ENCODE measurements at regions not wholly inside any gene's neighbourhood (a gene's known extent, or its start where the extent isn't known, plus 50 kb on each side); places are given as distances from the start of the nearest gene placed in this dataset.

DNA sequence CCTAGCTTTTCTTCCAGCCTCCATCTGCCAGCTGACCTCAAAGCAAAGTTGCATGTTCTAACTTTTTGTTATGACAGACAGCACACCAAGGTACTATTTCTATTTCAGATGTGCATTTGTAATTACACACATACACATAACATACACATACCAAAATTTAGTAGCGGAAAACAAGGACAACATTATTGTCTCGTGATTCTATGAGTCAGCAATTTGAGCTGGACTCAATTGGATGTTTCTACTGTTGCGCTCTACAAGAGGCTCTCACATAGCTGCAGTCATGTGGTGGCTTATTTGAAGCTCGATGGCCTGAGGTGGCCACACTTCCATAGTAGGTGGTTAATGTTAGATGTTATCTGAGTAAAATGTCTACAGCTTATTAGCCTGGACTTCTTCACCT is 1010.1 kb upstream of the B3GALT2 start:
- ATAC-seq (ENCODE audit: insufficient read depth, low read depth) (no peak), DNase-seq (no peak)
- no peak for TF ChIP-seq EZH2 (IDR thresholded peaks at IDR 0.05; ENCODE audit: borderline replicate concordance, low read depth, low read length, severe bottlenecking)
- TF ChIP-seq, protein P1, sequence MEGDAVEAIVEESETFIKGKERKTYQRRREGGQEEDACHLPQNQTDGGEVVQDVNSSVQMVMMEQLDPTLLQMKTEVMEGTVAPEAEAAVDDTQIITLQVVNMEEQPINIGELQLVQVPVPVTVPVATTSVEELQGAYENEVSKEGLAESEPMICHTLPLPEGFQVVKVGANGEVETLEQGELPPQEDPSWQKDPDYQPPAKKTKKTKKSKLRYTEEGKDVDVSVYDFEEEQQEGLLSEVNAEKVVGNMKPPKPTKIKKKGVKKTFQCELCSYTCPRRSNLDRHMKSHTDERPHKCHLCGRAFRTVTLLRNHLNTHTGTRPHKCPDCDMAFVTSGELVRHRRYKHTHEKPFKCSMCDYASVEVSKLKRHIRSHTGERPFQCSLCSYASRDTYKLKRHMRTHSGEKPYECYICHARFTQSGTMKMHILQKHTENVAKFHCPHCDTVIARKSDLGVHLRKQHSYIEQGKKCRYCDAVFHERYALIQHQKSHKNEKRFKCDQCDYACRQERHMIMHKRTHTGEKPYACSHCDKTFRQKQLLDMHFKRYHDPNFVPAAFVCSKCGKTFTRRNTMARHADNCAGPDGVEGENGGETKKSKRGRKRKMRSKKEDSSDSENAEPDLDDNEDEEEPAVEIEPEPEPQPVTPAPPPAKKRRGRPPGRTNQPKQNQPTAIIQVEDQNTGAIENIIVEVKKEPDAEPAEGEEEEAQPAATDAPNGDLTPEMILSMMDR (IDR thresholded peaks at IDR 0.05; ENCODE audit: borderline replicate concordance, extremely low read depth, low read length, poor library complexity, severe bottlenecking) = no peak
- Histone ChIP-seq H3K27ac (ENCODE audit: low read length) (no peak overlapping the region), H3K4me2 (ENCODE audit: insufficient read depth, low read length) (no peak overlapping the region), H3K9me3 (ENCODE audit: insufficient read depth, low read length, severe bottlenecking) (no peaks in the 10 kb centered on the region), H4K20me1 (ENCODE audit: insufficient read depth, low read length) (no peaks in the 10 kb centered on the region), H3K36me3 (ENCODE audit: insufficient read depth, low read length) (no peaks in the 10 kb centered on the region), H3K4me1 (ENCODE audit: insufficient read depth, low read length) (no peaks in the 10 kb centered on the region), H3K79me2 (ENCODE audit: insufficient read depth, low read length) (no peaks in the 10 kb centered on the region), H3K27me3 (ENCODE audit: insufficient read depth, low read length, poor library complexity) (no peaks in the 10 kb centered on the region), H3K9ac (ENCODE audit: low read depth, low read length) (no peak overlapping the region), H2AFZ (ENCODE audit: low read depth, low read length) (no peak overlapping the region), H3K4me3 (ENCODE audit: low read depth in 1 of 2, low read length in 2 of 2) (no peak overlapping the region)

DNA sequence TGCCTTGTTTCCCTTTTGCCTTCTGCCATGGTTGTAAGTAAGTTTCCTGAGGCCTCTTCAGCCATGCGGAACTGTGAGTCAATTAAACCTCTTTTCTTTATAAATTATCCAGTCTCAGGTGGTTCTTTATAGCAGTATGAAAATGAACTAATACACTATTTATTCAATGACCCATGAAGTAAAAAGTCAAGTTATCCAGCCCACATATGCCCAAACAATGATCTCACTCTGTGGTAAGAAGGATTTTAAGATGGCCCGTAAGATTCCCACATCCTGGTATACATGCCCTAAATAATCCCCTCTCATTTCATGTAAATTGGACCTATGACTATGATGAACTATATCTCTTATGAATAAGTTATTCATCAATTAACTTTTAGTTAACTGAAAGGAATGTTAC is 1008.3 kb upstream of the B3GALT2 start:
- Histone ChIP-seq H3K4me3 (ENCODE audit: low read depth in 1 of 2, low read length in 2 of 2) (no peak overlapping the region), H3K79me2 (ENCODE audit: insufficient read depth, low read length) (no peaks in the 10 kb centered on the region), H2AFZ (ENCODE audit: low read depth, low read length) (no peak overlapping the region), H3K27ac (ENCODE audit: low read length) (no peak overlapping the region), H4K20me1 (ENCODE audit: insufficient read depth, low read length) (no peaks in the 10 kb centered on the region), H3K4me1 (ENCODE audit: insufficient read depth, low read length) (no peaks in the 10 kb centered on the region), H3K9ac (ENCODE audit: low read depth, low read length) (no peak overlapping the region), H3K36me3 (ENCODE audit: insufficient read depth, low read length) (no peaks in the 10 kb centered on the region), H3K27me3 (ENCODE audit: insufficient read depth, low read length, poor library complexity) (no peaks in the 10 kb centered on the region), H3K4me2 (ENCODE audit: insufficient read depth, low read length) (no peak overlapping the region), H3K9me3 (ENCODE audit: insufficient read depth, low read length, severe bottlenecking) (no peaks in the 10 kb centered on the region)
- DNase-seq (no peak), ATAC-seq (ENCODE audit: insufficient read depth, low read depth) (no peak)
- TF ChIP-seq, protein P1 (IDR thresholded peaks at IDR 0.05; ENCODE audit: borderline replicate concordance, extremely low read depth, low read length, poor library complexity, severe bottlenecking) = no peak
- no peak for TF ChIP-seq EZH2 (IDR thresholded peaks at IDR 0.05; ENCODE audit: borderline replicate concordance, low read depth, low read length, severe bottlenecking)

DNA sequence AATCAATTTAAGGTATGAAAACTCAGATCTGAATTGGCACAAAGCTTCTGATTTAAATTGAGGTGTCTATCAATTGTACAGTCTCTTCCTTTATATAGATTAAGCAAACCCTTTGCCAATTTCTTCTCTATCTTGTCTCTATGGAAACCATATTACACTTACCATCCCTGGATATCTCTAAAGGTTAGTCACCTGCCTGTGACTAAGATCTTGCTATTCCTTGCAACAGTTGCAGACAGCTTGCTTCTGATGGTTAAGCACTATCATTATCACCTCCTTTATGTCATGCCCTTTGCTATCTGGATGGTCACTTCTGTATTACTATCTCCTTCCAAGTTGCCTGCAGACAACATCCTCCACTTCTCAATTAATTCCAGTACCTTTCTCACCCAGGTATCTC is 998.6 kb upstream of the B3GALT2 start:
- ATAC-seq (ENCODE audit: insufficient read depth, low read depth) = no peak
- no peaks in the 10 kb centered on the region for H3K4me1 ChIP-seq (ENCODE audit: insufficient read depth, low read length)
- H4K20me1 ChIP-seq (ENCODE audit: insufficient read depth, low read length) = no peaks in the 10 kb centered on the region

More for the DNA sequence above, 998.6 kb upstream of the B3GALT2 start:
- Histone ChIP-seq H3K36me3 (ENCODE audit: insufficient read depth, low read length) (no peaks in the 10 kb centered on the region), H3K4me3 (ENCODE audit: low read depth in 1 of 2, low read length in 2 of 2) (no peak overlapping the region), H3K9ac (ENCODE audit: low read depth, low read length) (no peak overlapping the region), H2AFZ (ENCODE audit: low read depth, low read length) (no peak overlapping the region), H3K4me2 (ENCODE audit: insufficient read depth, low read length) (no peak overlapping the region), H3K9me3 (ENCODE audit: insufficient read depth, low read length, severe bottlenecking) (no peaks in the 10 kb centered on the region), H3K27ac (ENCODE audit: low read length) (no peak overlapping the region), H3K79me2 (ENCODE audit: insufficient read depth, low read length) (no peaks in the 10 kb centered on the region), H3K27me3 (ENCODE audit: insufficient read depth, low read length, poor library complexity) (no peaks in the 10 kb centered on the region)
- no peak for TF ChIP-seq EZH2 (IDR thresholded peaks at IDR 0.05; ENCODE audit: borderline replicate concordance, low read depth, low read length, severe bottlenecking)
- TF ChIP-seq, protein P1 (IDR thresholded peaks at IDR 0.05; ENCODE audit: borderline replicate concordance, extremely low read depth, low read length, poor library complexity, severe bottlenecking) = no peak
- no peak for DNase-seq
